ENCODE measurements at regions not wholly inside any gene's neighbourhood (a gene's known extent, or its start where the extent isn't known, plus 50 kb on each side); places are given as distances from the start of the nearest gene placed in this dataset.
"Not testable (repeated sequence)": the region's sequence is repeated elsewhere in the genome, so short reads cannot be mapped to it uniquely, and the experiment has no call there.

GRCh38 chr2:16745466-16745865, 79.8 kb upstream of the CYRIA start:
- H3K36me3 Mint-ChIP-seq, result no peaks in the 10 kb centered on the region
- no peak overlapping the region for H3K27ac Mint-ChIP-seq
- H3K4me1 Mint-ChIP-seq, result peaks cover 22 to 30% of the 10 kb centered on the region in 2 donors
- H3K9me3 Mint-ChIP-seq, result no peaks in the 10 kb centered on the region
- H3K27me3 Mint-ChIP-seq, result peaks cover 15 to 27% of the 10 kb centered on the region in 2 donors
- ATAC-seq (replicated peaks) (peak; percentile 83 to 87), DNase-seq (no peak)
- no peak overlapping the region for H3K4me3 Mint-ChIP-seq

- Mint-ChIP-seq H3K4me3 (no peak overlapping the region), H3K4me1 (peaks cover 22 to 30% of the 10 kb centered on the region in 2 donors), H3K9me3 (no peaks in the 10 kb centered on the region), H3K36me3 (no peaks in the 10 kb centered on the region), H3K27me3 (peaks cover 15 to 28% of the 10 kb centered on the region in 2 donors), H3K27ac (no peak overlapping the region)
- ATAC-seq (replicated peaks) (no peak), DNase-seq (no peak)
Measured at GRCh38 chr2:16744521-16744920, 78.9 kb upstream of the CYRIA start.

- no peak overlapping the region for H3K4me3 Mint-ChIP-seq
- no peaks in the 10 kb centered on the region for H3K9me3 Mint-ChIP-seq
- peaks cover 15 to 22% of the 10 kb centered on the region in 2 donors for H3K4me1 Mint-ChIP-seq
Measured at GRCh38 chr2:16742026-16742425, 76.4 kb upstream of the CYRIA start.

GRCh38 chr2:16741498-16741897, 75.9 kb upstream of the CYRIA start:
- Mint-ChIP-seq H3K9me3 (no peaks in the 10 kb centered on the region), H3K27ac (no peak overlapping the region), H3K36me3 (no peaks in the 10 kb centered on the region), H3K4me3 (no peak overlapping the region), H3K27me3 (peaks cover 2 to 20% of the 10 kb centered on the region in 2 donors), H3K4me1 (peaks cover 11 to 17% of the 10 kb centered on the region in 2 donors)
- DNase-seq (no peak), ATAC-seq (replicated peaks) (no peak)

More at GRCh38 chr2:16742026-16742425, 76.4 kb upstream of the CYRIA start:
- DNase-seq (no peak), ATAC-seq (replicated peaks) (no peak)
- Mint-ChIP-seq H3K27ac (no peak overlapping the region), H3K36me3 (no peaks in the 10 kb centered on the region), H3K27me3 (peaks cover 8 to 24% of the 10 kb centered on the region in 2 donors)

- Mint-ChIP-seq H3K27ac (no peak overlapping the region), H3K4me1 (peaks cover 2 to 6% of the 10 kb centered on the region in 2 donors), H3K36me3 (no peaks in the 10 kb centered on the region), H3K27me3 (peaks cover 5 to 13% of the 10 kb centered on the region in 2 donors), H3K4me3 (no peak overlapping the region), H3K9me3 (no peaks in the 10 kb centered on the region)
- ATAC-seq (replicated peaks) (no peak), DNase-seq (no peak)
Measured at GRCh38 chr2:16739778-16740581, 74.3 kb upstream of the CYRIA start.

- no peak for DNase-seq
- Mint-ChIP-seq H3K4me3 (no peak overlapping the region), H3K4me1 (peaks cover 2 to 6% of the 10 kb centered on the region in 2 donors), H3K27ac (no peak overlapping the region), H3K27me3 (peaks cover 5 to 9% of the 10 kb centered on the region in 2 donors), H3K36me3 (no peaks in the 10 kb centered on the region), H3K9me3 (no peaks in the 10 kb centered on the region)
- no peak for ATAC-seq (replicated peaks)
Measured at GRCh38 chr2:16738361-16739225, 73.0 kb upstream of the CYRIA start.

- Mint-ChIP-seq H3K27me3 (peaks cover 5 to 9% of the 10 kb centered on the region in 2 donors), H3K36me3 (no peaks in the 10 kb centered on the region), H3K27ac (no peak overlapping the region), H3K4me1 (peaks cover 2 to 6% of the 10 kb centered on the region in 2 donors), H3K4me3 (no peak overlapping the region), H3K9me3 (no peaks in the 10 kb centered on the region)
- ATAC-seq (replicated peaks) (no peak), DNase-seq (no peak)
Measured at GRCh38 chr2:16737812-16738211, 72.2 kb upstream of the CYRIA start.

GRCh38 chr2:16736633-16737032, 71.0 kb upstream of the CYRIA start:
- Mint-ChIP-seq H3K36me3 (no peaks in the 10 kb centered on the region), H3K4me1 (peaks cover 0 to 2% of the 10 kb centered on the region in 2 donors), H3K27me3 (peaks cover 5 to 10% of the 10 kb centered on the region in 2 donors)

GRCh38 chr2:16729335-16729734, 63.7 kb upstream of the CYRIA start:
- no peaks in the 10 kb centered on the region for H3K36me3 Mint-ChIP-seq
- DNase-seq, result no peak
- peaks cover 20 to 26% of the 10 kb centered on the region in 2 donors for H3K4me1 Mint-ChIP-seq
- no peaks in the 10 kb centered on the region for H3K9me3 Mint-ChIP-seq
- peak overlapping the region; percentile 65 for H3K27ac Mint-ChIP-seq
- peak; percentile 64 to 80 for ATAC-seq (replicated peaks)
- peaks cover 0 to 8% of the 10 kb centered on the region in 2 donors for H3K27me3 Mint-ChIP-seq
- H3K4me3 Mint-ChIP-seq, result peak overlapping the region in 1 of 2 donors; percentile 6

More at GRCh38 chr2:16736633-16737032, 71.0 kb upstream of the CYRIA start:
- no peak overlapping the region for H3K27ac Mint-ChIP-seq
- ATAC-seq (replicated peaks), result no peak
- no peak for DNase-seq
- no peaks in the 10 kb centered on the region for H3K9me3 Mint-ChIP-seq
- no peak overlapping the region for H3K4me3 Mint-ChIP-seq

GRCh38 chr2:16728351-16729136, 62.9 kb upstream of the CYRIA start:
- ATAC-seq (replicated peaks), result peak; percentile 72 to 81
- peak overlapping the region; percentile 65 for H3K27ac Mint-ChIP-seq

GRCh38 chr2:16727849-16728248, 62.2 kb upstream of the CYRIA start:
- not testable (repeated sequence) for ATAC-seq (replicated peaks); H3K27ac Mint-ChIP-seq; H3K4me3 Mint-ChIP-seq; DNase-seq; H3K9me3 Mint-ChIP-seq; H3K36me3 Mint-ChIP-seq
- peaks cover 0 to 12% of the 10 kb centered on the region in 2 donors for H3K27me3 Mint-ChIP-seq
- peaks cover 20 to 26% of the 10 kb centered on the region in 2 donors for H3K4me1 Mint-ChIP-seq

More at GRCh38 chr2:16728351-16729136, 62.9 kb upstream of the CYRIA start:
- no peak for DNase-seq
- H3K4me1 Mint-ChIP-seq, result peaks cover 20 to 26% of the 10 kb centered on the region in 2 donors
- H3K36me3 Mint-ChIP-seq, result no peaks in the 10 kb centered on the region
- H3K9me3 Mint-ChIP-seq, result no peaks in the 10 kb centered on the region
- H3K27me3 Mint-ChIP-seq, result peaks cover 0 to 12% of the 10 kb centered on the region in 2 donors
- H3K4me3 Mint-ChIP-seq, result peak overlapping the region in 1 of 2 donors; percentile 6

- H3K36me3 Mint-ChIP-seq, result no peaks in the 10 kb centered on the region
- H3K4me1 Mint-ChIP-seq, result peaks cover 20 to 26% of the 10 kb centered on the region in 2 donors
- no peak for ATAC-seq (replicated peaks)
- H3K27ac Mint-ChIP-seq, result no peak overlapping the region
- peaks cover 0 to 12% of the 10 kb centered on the region in 2 donors for H3K27me3 Mint-ChIP-seq
- no peaks in the 10 kb centered on the region for H3K9me3 Mint-ChIP-seq
- no peak for DNase-seq
- H3K4me3 Mint-ChIP-seq, result no peak overlapping the region
Measured at GRCh38 chr2:16727256-16727655, 61.6 kb upstream of the CYRIA start.

GRCh38 chr2:16726577-16726976, 60.9 kb upstream of the CYRIA start:
- peak; percentile 19 to 22 for ATAC-seq (replicated peaks)
- Mint-ChIP-seq H3K36me3 (no peaks in the 10 kb centered on the region), H3K9me3 (no peaks in the 10 kb centered on the region), H3K4me3 (peak overlapping the region in 1 of 2 donors; percentile 3), H3K27ac (peak overlapping the region; percentile 26), H3K27me3 (peaks cover 0 to 10% of the 10 kb centered on the region in 2 donors), H3K4me1 (peaks cover 20 to 26% of the 10 kb centered on the region in 2 donors)
- DNase-seq, result no peak

- H3K27me3 Mint-ChIP-seq, result peaks cover 0 to 8% of the 10 kb centered on the region in 2 donors
- H3K27ac Mint-ChIP-seq, result no peak overlapping the region
- H3K9me3 Mint-ChIP-seq, result no peaks in the 10 kb centered on the region
- peak overlapping the region in 1 of 2 donors; percentile 3 for H3K4me3 Mint-ChIP-seq
- peaks cover 20 to 26% of the 10 kb centered on the region in 2 donors for H3K4me1 Mint-ChIP-seq
- no peaks in the 10 kb centered on the region for H3K36me3 Mint-ChIP-seq
- ATAC-seq (replicated peaks) (no peak), DNase-seq (no peak)
Measured at GRCh38 chr2:16726147-16726546, 60.5 kb upstream of the CYRIA start.
